ENCODE measurements at regions not wholly inside any gene's neighbourhood (a gene's known extent, or its start where the extent isn't known, plus 50 kb on each side); places are given as distances from the start of the nearest gene placed in this dataset.

DNA sequence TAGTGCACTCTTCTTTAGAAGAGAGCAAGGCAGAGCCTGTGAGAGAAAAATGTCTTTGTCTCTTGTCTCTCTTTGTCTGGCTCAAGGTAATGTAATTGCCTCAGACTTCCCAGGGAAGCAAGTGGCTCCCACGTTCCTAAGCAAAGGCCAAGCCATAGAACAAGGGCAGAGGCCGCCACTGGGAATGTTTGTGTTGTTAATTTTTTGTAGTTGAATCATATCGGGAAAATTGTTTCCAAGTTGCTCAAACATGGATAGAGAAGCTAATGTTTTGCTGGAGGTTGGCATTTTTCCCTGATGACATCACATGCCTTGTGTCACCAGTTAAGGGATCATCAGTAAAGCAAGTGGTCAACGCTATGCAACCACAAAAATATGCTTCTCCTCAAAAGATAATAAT is 211.5 kb upstream of the FOXA2 start:
- FAIRE-seq = no peak

DNA sequence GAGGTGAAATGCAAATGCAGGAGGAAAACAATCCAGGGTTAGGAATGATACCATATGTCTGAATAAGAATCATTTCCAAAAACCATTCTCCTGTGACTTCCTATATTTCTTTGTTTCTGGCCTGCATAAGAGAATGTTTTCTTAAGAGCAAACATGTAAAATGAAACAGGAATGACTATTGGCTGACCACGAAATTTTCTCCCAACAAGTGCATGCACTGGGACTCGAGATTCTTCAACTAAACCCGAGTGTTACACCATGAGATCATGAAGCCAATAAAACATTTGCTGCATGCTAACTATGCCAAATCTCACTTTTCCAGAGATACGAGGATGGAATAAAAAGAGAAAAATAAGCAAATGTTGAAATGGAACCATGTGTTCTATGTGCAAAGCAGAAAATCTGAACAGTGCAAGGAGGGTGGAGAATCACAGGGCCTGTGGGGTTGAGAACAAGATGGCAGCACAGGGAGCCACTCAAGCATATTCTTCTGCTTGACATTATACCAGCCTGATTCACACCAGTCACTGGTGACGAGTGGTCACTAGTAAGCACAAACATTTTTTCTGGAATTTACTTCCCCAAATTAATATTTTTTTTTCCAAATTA is 212.2 kb upstream of the FOXA2 start:
- TF ChIP-seq POLR2A (IDR thresholded peaks at IDR 0.05; ENCODE audit: low read depth, low read length) (no peak), TAF1 (IDR thresholded peaks at IDR 0.05; ENCODE audit: borderline replicate concordance, low read depth, low read length) (no peak), POLR2AphosphoS5 (IDR thresholded peaks at IDR 0.05; ENCODE audit: low read depth, low read length) (no peak)
- FAIRE-seq = no peak

More for the DNA sequence above, 211.5 kb upstream of the FOXA2 start:
- TF ChIP-seq POLR2A (IDR thresholded peaks at IDR 0.05; ENCODE audit: low read depth, low read length) (no peak), POLR2AphosphoS5 (IDR thresholded peaks at IDR 0.05; ENCODE audit: low read depth, low read length) (no peak), TAF1 (IDR thresholded peaks at IDR 0.05; ENCODE audit: borderline replicate concordance, low read depth, low read length) (no peak)
- DNase-seq (ENCODE audit: insufficient read length) = no peak

DNA sequence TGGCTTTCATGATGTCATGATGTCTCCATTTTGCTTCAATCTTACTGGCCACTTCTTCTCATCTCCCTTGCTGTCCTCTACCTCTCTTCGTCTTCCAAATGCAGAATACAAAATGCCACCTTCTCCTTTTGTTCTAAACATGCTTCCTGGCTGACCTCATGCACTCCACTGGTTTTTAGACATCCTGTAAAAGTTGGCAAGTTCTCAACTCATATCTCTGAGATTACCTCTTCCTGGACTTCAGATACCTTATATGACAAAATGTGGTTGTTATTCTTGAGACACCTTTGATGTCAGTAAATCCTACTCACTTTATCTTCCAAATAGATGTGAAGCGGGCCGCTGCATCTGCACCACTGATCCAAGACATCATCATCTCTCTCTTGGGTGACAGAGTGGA is 212.7 kb upstream of the FOXA2 start:
- FAIRE-seq = no peak
- TF ChIP-seq TAF1 (IDR thresholded peaks at IDR 0.05; ENCODE audit: borderline replicate concordance, low read depth, low read length) = no peak
- TF ChIP-seq POLR2AphosphoS5 (IDR thresholded peaks at IDR 0.05; ENCODE audit: low read depth, low read length) = no peak
- no peak for TF ChIP-seq POLR2A (IDR thresholded peaks at IDR 0.05; ENCODE audit: low read depth, low read length)
- no peak for DNase-seq (ENCODE audit: insufficient read length)

More for the DNA sequence above, 212.2 kb upstream of the FOXA2 start:
- DNase-seq (ENCODE audit: insufficient read length) = no peak

DNA sequence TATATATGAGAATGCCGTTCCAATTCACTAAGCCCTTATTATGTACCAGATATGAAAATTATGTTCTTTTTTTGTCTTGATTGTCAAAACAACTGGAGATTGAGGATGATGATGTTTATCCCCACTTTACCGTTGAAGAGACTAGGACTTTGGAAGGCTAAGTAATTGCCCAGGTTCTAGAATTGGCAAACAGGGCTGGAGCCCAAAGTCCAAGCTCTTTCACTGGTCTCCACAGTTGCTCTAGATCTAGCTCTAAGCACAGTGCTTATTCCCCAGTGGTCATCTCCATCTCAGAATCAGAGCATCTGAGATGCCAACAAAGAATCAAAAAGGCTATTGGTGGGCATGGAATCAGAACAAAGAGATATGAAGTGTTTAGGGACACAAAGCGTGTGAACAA is 215.3 kb upstream of the FOXA2 start:
- DNase-seq (ENCODE audit: insufficient read length) (no peak), FAIRE-seq (no peak)
- TF ChIP-seq POLR2A (IDR thresholded peaks at IDR 0.05; ENCODE audit: low read depth, low read length) (no peak), TAF1 (IDR thresholded peaks at IDR 0.05; ENCODE audit: borderline replicate concordance, low read depth, low read length) (no peak), POLR2AphosphoS5 (IDR thresholded peaks at IDR 0.05; ENCODE audit: low read depth, low read length) (no peak)

- DNase-seq (ENCODE audit: insufficient read length) (no peak), FAIRE-seq (no peak)
- no peak for TF ChIP-seq TAF1 (IDR thresholded peaks at IDR 0.05; ENCODE audit: borderline replicate concordance, low read depth, low read length)
- TF ChIP-seq POLR2A (IDR thresholded peaks at IDR 0.05; ENCODE audit: low read depth, low read length) = no peak
- no peak for TF ChIP-seq POLR2AphosphoS5 (IDR thresholded peaks at IDR 0.05; ENCODE audit: low read depth, low read length)
Observed at GRCh38 chr20:22800129-22800528, 215.8 kb upstream of the FOXA2 start.

- TF ChIP-seq POLR2AphosphoS5 (IDR thresholded peaks at IDR 0.05; ENCODE audit: low read depth, low read length) (no peak), POLR2A (IDR thresholded peaks at IDR 0.05; ENCODE audit: low read depth, low read length) (no peak), TAF1 (IDR thresholded peaks at IDR 0.05; ENCODE audit: borderline replicate concordance, low read depth, low read length) (no peak)
- DNase-seq (ENCODE audit: insufficient read length) (no peak), FAIRE-seq (no peak)
Observed at GRCh38 chr20:22801528-22801927, 217.2 kb upstream of the FOXA2 start.

DNA sequence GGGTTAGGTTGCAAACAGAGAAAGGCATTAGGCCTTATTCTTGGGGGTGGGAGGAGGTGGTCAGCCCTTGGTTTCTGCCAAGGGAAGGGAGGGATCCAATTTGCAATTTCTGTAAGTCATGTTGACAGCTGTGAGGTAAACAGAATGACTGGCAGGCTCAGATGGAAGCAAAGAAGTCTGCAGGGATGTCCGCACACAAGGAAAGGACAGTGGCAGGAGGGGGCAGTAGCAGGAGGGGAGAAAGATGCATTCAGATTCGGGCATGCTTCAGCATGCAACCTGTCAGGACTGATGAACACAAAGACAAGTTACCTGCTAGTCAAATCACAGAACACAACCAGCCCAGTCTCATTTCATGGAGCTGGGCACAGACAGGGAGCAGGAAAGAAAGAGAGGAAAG is 217.9 kb upstream of the FOXA2 start:
- TF ChIP-seq TAF1 (IDR thresholded peaks at IDR 0.05; ENCODE audit: borderline replicate concordance, low read depth, low read length) (no peak), POLR2A (IDR thresholded peaks at IDR 0.05; ENCODE audit: low read depth, low read length) (no peak), POLR2AphosphoS5 (IDR thresholded peaks at IDR 0.05; ENCODE audit: low read depth, low read length) (no peak)
- FAIRE-seq (no peak), DNase-seq (ENCODE audit: insufficient read length) (no peak)

- FAIRE-seq (no peak), DNase-seq (ENCODE audit: insufficient read length) (no peak)
- TF ChIP-seq POLR2AphosphoS5 (IDR thresholded peaks at IDR 0.05; ENCODE audit: low read depth, low read length) = no peak
- no peak for TF ChIP-seq POLR2A (IDR thresholded peaks at IDR 0.05; ENCODE audit: low read depth, low read length)
- TF ChIP-seq TAF1 (IDR thresholded peaks at IDR 0.05; ENCODE audit: borderline replicate concordance, low read depth, low read length) = no peak
Observed at GRCh38 chr20:22805219-22805618, 220.8 kb upstream of the FOXA2 start.

DNA sequence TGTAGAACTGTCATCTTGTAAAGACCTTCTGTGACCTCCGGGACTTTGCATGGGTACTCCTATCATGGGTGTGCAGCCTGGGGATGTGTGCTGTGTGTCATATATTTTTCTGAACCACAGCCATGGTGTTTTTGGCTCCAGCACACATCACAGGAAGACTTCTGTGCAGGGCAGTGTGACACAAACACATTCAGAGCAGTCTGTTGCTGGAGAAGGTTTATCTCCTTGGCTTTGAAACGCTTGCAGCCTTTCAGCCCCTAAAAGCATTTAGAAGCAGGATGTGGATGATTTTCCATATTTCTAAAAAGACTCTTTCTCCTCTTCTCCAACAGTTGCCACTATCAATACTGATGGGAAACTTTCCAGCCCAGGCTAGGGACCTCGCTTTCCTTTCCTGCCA is 221.6 kb upstream of the FOXA2 start:
- FAIRE-seq (no peak), DNase-seq (ENCODE audit: insufficient read length) (no peak)
- no peak for TF ChIP-seq POLR2AphosphoS5 (IDR thresholded peaks at IDR 0.05; ENCODE audit: low read depth, low read length)
- TF ChIP-seq TAF1 (IDR thresholded peaks at IDR 0.05; ENCODE audit: borderline replicate concordance, low read depth, low read length) = no peak

DNA sequence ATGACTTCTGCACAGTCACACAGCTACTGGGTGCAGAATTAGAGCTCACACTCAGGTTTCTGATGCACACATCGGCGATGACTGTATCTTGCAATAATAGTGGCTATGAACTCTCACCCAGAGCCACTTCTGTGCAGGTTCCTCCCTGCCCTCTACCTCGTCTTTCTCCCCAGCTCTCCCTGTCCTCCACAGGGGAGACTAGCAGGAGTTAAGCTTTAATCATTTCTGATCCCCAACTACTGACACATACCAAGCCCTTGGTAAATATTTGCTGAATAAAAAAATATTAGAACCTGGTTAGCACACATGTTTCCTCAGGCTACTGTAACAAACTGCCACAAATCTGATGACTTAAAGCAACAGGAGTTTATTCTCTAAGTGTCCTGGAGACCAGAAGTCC is 222.7 kb upstream of the FOXA2 start:
- FAIRE-seq (no peak), DNase-seq (ENCODE audit: insufficient read length) (no peak)
- no peak for TF ChIP-seq POLR2A (IDR thresholded peaks at IDR 0.05; ENCODE audit: low read depth, low read length)
- no peak for TF ChIP-seq POLR2AphosphoS5 (IDR thresholded peaks at IDR 0.05; ENCODE audit: low read depth, low read length)
- TF ChIP-seq TAF1 (IDR thresholded peaks at IDR 0.05; ENCODE audit: borderline replicate concordance, low read depth, low read length) = no peak

DNA sequence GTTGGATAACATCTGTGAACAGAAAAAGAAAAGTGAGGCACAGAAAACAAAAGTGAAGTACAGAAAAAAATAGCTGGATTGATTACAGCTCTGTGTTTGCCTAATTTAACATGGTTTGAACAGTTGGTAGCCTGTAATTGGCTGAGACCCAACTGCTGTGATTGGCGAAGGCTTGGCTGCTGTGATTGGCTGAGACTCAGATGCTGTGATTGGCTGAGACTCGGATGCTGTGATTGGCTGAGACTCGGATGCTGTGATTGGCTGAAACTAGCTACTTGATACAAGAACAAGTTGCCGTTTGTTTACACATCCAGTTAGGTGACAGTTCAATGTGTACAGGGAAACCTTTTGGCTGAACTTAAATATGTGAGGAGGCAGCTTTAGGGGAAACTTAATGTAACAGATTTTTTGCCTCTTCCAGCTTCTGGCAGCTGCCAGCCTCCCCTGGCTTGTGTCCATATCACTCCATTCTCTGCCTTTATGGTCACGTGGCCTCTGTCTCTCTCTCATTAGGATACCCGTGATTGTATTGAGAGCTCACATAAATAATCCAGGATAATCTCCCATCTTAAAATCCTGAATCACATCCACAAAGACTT is 223.4 kb upstream of the FOXA2 start:
- no peak for DNase-seq (ENCODE audit: insufficient read length)
- TF ChIP-seq POLR2A (IDR thresholded peaks at IDR 0.05; ENCODE audit: low read depth, low read length) (no peak), POLR2AphosphoS5 (IDR thresholded peaks at IDR 0.05; ENCODE audit: low read depth, low read length) (no peak), TAF1 (IDR thresholded peaks at IDR 0.05; ENCODE audit: borderline replicate concordance, low read depth, low read length) (no peak)
- no peak for FAIRE-seq

DNA sequence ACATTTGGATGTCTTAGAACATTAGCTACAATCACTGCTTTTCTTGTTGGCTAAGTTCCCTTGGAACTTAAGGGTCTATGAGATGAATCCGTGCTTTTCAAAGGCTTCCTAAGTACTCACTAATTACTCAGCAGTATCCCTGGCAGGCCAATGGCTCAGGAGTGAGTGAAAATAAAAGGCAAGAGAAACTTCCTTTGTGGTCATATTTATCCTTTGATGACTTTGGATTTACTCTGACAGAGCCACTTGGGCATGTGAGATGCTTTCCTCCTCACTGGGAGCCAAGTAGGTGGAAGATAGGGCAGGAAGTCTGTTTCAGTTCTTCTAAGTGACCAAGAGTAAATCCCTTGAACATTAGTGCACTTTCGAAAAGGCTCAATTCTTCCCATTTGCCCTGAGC is 224.3 kb upstream of the FOXA2 start:
- TF ChIP-seq POLR2AphosphoS5 (IDR thresholded peaks at IDR 0.05; ENCODE audit: low read depth, low read length) = no peak
- TF ChIP-seq TAF1 (IDR thresholded peaks at IDR 0.05; ENCODE audit: borderline replicate concordance, low read depth, low read length) = no peak
- TF ChIP-seq POLR2A (IDR thresholded peaks at IDR 0.05; ENCODE audit: low read depth, low read length) = no peak
- DNase-seq (ENCODE audit: insufficient read length) = no peak
- FAIRE-seq = no peak

Data from GM12892 (cell line).